NCI-H446 treated with DMSO at 0.1 percent for 48 hours (cell line): ENCODE measurements at regions not wholly inside any gene's neighbourhood (a gene's known extent, or its start where the extent isn't known, plus 50 kb on each side); places are given as distances from the start of the nearest gene placed in this dataset.

Source experiments
- DNase-seq: peaks from one replicate; lab custom pipeline; 2025; lab: John Stamatoyannopoulos, UW

DNA sequence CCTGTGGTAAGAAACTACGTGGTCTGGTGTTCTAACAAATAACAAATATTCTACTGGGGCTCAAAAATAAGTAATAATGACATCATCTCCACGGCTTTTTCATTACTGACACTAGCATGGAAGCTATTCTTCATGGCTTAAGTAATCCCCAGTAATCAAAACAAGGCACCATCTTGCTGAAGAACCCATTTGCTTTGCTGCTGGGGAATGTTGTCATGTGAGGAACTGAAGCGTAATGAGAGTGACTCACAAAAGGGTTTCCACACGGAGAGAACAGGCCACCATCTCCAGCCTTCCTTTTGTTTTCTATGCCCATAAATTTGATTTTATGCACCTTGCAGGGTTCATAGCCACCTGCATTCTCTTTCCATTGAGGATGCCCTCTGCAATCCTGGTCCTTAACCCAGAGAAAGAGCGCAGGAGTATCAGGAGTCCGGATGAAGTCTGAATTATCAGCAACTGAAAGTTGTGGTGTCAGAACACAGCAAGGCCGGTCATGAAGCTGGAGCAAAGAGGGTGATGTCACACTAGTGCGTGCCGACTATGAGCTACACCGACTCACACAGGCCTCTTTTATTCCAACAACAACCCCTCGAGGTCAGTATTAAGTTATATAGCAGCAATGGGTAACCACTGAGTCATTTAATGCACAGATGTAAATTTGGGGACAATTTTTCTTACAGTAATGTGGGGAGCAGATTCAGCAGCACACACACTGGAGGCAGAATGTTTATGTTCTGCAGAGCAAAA, 173.7 kb upstream of the SSTR4 start:
- no peak for DNase-seq

DNA sequence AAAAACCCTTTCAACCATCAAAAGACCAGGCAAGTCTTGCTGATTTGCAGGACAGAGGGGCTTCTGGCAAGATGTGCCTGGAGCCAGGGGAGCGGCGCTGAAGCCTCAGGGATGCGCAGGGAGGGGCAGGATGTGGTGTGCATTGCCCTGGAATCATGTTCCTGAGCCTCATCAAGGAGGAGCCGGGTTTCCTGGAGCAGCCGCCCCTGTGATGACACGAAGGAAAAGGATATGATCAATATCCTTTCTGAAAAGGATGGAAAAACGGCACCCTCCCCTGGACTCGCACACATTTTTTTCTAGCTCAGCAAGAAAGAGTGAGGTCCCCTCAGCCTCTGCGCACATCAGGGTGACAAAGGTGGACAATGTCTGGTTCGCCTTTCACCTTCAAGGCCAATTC, 173.1 kb upstream of the SSTR4 start:
- DNase-seq, result no peak

DNA sequence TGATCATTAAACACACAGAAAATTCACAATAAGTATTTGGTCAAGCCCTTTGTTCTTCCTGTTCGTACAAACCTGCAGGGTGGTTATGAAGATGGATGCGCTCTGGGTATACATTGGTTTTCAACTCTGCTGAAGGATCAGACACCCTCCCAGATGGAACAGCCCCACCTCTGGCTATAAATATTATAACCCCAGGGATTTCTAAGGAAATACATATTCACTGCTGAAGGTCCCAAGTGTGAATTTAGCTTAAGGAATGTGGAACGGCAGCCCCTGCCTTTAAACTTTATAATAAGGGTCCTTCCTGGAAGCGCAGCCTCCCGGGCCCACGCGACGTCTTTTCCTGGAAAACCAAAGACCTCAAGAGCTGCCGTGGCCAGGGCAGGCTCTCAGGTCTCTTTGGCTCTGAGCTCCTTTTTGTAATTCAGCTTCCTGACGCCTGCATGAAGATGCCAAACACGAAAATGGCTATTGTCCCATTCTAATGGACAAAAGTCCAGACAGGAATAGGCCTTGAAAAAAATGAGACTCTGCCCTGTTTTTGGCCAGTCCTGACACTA, 172.4 kb upstream of the SSTR4 start:
- DNase-seq, result no peak

DNA sequence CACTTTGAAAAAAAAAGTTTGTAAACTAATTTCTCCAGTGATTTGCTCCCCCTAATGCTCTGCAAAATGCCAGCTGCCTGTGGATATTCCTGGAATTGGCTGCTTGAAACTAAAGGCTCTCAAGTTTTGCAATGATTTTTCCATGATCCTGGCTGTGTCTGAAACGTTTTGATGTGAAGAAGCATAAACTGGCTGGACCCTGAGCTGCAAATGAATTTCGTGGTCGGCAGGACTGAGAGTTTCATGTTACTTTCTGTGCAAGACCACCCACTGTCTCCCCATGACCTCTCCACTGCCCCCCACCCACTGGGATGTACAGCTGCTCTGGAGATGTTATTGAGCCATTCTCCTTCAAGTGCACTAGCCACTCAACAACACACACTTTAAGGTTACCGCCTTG, 171.3 kb upstream of the SSTR4 start:
- no peak for DNase-seq

DNA sequence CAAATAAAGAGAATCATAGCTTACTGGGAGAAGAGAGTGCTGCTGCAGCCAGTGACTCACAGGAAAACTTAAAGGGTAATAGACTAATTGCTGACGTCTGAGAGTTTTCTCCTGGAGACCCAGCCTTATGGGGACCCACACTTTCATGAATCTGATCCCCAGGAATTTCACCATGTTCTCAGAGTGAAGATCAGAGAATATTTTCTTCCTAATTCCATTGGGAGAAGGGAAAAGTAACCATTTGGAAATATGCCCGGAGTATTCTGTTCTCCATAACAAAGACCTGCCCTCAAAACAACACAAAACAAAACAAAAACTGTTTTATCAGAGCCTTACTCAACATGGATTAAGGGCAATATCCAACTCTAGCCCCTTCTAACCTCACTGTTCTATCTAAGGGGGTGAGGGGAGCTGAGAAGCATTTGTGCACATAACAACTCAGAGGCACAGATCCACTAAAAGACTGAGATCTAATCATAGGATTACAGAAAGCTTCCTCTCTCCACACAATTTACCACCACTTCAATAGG, 168.2 kb upstream of the SSTR4 start:
- DNase-seq, result no peak

DNA sequence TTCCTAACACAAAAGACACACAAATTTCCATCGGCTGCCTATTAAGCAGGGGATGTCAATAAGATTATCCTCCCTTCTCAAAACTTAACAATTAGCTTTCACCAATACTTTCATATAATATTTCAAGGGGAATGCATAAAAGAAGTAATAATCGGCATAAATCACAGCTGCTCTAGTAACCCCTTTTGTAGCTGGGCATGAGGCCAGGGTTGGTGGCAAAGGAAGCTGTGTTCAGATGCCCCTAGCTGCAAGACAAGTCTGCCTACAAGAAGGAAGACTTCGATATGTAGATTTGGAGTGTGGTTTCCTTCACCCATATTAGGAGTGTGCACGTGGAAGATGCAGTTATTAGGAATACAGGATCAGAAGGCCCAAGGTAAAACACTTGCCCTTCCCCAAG, 156.9 kb upstream of the SSTR4 start:
- DNase-seq, result no peak

DNA sequence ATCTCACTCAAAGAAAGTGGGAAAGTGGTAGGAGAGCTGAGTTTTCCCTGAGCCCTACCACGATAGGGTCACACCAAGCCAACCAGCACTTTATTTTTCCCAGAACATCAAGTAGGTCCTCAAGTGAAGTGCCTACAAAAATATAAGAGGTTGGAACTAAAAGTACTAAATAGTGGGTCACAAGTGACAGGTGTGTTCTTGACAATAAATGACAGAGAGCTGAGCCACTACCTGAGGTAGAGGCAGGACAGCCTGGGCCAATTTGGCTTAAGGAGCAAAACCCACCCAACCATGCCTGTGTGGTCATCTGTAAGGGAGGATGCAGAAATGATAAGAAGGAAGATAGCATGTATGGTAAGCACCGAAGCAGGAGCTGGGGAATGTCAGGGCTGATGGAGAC, 154.8 kb upstream of the SSTR4 start:
- no peak for DNase-seq

DNA sequence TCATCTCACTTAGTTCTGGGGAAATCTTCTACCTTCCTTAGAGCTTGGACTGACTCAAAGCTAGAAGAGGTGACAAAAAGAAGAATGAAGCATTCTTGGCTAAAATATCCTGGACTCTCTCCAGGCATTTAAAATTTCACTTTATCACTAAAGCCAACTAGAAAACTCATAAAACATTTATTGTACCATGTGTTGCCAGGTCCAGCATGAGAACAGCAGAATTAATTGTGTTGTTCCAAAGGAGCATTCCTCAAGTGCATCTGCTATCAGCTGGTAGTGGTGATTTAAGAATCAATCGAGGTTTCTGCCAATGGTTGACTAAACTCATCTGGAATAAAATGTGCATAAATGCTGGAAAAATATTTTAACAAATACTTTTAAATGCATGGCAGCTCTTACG, 147.3 kb upstream of the SSTR4 start:
- no peak for DNase-seq

DNA sequence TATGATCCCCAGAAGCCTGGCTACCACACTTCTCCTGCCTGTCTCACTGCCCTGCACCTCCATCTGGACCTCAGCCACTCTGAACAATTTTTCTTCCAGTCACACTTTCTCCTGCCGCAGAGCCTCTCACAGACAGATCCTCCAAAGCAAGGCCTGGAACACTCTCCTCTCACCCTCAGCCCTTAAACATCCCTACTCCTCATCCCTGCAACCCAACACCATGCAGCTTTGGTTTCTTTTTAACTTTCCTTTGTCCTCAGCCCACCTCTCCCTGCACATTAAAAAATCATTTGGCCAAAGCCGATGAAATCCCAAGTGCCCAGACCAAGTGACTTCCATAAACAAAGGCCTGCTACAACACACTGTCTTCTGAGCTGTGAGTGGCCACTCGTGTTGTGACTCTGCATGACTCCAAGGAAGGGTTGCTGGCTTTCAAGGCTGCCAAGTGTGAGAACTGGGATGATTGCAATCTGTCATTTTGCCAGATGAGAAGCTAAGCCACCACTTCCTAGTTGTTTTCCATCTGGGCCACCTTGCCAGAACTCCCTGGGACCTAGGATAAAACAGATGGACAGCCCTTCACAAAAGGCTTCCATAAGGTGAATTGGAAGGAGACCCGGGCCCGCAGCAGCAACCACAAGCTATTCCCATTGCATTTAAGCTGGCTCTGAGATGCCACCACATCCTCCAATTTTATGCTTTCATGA, 144.4 kb upstream of the SSTR4 start:
- DNase-seq, result no peak

DNA sequence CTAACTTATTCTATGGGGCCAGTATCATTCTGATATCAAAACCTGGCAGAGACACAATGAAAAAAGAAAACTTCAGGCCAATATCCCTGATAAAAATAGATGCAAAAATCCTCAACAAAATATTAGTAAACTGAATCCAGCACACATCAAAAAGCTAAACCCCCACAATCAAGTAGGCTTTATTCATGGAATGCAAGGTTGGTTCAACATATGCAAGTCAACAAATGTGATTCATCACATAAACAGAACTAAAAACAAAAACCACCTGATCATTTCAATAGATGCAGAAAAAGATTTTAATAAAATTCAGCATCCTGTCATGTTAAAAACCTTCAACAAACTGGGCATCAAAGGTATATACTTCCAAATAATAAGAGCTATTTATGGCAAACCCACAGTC, 133.9 kb upstream of the SSTR4 start:
- no peak for DNase-seq

DNA sequence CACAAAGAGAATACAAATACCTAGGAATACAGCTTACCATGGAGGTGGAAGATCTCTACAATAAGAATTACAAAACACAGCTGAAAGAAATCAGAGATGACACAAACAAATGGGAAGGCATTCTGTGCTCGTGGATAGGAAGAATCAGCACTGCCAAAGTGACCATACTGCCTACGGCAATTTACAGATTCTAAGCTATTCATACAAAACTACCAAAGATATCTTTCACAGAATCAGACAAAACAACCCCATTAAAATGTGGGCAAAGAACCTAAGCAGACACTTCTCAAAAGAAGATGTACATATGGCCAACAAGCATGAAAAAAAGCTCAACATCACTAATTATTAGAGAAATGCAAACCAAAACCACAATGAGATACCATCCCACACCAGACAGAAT, 133.2 kb upstream of the SSTR4 start:
- DNase-seq, result no peak

DNA sequence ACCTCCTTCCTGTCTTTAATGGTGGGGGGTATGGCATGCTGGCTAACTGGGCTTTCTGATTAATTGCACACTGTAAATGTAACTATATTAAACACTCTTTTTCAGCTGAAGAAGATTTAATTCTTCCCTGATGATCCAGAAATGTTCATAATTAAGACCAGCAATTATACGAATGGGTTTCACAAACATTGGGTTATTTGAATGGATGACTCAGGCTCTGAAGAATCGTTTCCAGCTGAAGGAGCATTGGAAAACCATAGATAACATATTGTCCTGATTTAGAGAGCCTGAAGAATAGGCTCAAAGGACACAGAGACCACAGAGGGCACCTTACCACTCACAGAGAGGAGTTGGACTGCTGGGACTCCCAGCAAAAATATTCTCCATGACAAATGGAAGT, 130.7 kb upstream of the SSTR4 start:
- no peak for DNase-seq

DNA sequence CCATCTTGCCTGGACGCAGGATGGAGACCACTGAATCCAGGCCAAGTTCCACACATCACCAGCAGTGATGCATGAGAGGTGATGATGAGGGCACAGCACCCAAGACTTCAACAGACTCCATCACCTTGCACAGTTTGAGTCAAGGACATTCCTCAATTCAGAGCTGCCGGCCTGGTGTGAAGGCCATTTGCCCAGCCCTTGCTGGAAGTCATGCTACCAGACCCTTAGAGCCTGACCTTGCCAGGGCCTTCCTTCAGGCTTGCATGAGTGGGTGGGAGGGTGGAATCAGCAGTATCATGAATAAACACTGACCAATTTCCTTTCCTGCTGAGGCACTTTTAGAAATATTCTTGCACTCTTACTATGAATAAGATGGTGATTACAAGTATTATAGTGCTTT, 130.2 kb upstream of the SSTR4 start:
- no peak for DNase-seq

DNA sequence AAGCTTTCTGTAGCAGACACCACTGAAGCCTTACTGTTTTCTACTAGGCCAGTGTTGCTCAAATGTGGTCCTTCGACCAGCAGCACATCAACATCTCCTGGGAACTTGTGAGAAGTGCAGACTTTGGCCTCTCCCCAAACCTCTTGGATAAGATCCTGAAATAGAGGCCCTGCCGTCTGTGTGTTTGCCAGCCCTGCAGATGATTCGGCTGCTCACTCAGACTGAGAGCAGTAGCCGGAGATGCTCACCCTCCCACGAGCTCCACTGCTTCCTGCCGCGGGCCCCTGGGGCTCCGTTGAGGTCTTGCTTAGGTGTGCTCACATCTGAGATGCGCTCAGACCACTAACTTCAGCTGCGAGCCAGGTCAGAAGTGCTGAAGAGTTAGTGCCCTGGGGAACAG, 129.5 kb upstream of the SSTR4 start:
- DNase-seq, result no peak

DNA sequence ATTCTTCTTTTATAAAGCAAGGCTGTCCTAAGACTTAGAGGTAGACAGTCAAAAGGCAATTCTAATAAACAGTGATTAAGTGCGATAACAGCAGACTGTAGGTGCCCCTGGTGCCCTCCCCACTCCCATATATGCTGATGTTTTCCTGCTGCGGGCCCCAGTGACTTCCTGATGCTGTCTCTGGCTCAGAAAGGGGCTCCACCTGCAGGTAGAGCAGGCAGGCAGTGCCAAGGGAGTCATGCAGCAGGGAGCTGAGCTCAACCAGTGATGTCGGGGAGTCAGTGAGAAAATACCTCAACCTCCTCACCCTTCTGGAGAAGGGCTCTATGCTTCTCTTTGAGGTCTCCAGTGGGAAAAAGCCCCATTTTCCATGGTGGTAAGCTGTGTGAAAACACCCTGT, 126.7 kb upstream of the SSTR4 start:
- no peak for DNase-seq

DNA sequence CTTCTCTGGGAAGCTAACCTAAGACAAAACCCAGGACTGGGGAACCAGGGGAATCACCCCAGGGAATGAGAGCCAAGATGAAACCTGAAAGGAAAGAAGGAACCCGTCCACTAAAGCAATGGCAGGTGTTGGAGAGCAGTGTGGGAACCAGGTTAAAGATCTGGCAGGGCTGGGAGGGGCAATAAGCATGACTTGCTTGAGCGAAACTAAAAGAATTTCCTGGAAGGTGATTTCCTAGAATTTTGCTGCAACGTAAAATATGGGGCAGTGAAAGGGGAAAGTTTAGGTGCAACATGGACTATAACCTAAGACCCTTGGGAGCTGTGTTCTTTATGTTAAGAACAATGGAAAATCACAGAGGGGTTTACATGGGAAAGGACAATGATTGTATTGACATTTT, 126.2 kb upstream of the SSTR4 start:
- no peak for DNase-seq

DNA sequence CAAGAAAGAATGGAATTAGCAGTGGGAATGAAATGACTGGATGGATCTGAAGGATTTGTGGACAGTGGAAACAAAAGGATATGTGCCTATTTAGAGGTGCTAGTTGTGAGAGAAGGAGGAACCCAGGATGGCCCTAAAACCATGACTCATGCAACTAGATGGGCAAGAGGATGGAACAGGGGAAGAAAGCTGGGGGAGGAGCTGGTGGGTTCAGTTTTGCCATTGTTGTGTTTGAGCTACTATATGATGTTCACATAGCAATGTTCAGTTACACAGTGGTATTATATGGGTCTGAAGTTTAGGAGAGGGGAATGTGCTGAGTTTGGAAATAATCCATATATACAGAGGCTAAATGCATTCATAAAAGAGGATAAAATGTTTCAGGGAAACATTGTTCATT, 125.7 kb upstream of the SSTR4 start:
- no peak for DNase-seq

DNA sequence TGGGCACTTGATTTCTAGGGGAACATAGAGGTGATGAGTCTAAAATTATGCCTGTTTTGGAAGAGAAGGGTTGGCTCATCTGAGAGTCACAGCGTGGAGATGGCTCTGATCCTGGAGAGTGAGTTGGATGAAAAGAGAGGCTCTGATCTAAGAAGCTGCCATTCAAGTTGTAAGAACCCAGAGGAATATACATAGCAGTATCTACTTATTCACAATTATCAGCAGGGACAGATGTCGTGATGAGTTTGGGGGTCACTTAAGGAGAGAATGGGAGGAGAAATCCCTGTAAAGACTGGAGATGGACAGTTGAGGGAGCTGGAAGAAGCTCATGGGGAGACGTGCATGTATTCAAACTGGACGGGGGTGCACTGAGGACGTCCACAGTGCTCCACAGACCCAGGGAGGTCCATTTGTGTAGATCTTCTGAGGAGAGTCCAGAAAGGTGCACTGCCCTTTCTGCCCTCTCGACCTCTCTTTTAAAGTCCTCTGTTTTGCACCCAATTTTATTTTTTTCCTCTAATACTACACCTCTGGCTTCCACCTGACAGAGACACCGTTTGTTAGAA, 124.7 kb upstream of the SSTR4 start:
- no peak for DNase-seq

DNA sequence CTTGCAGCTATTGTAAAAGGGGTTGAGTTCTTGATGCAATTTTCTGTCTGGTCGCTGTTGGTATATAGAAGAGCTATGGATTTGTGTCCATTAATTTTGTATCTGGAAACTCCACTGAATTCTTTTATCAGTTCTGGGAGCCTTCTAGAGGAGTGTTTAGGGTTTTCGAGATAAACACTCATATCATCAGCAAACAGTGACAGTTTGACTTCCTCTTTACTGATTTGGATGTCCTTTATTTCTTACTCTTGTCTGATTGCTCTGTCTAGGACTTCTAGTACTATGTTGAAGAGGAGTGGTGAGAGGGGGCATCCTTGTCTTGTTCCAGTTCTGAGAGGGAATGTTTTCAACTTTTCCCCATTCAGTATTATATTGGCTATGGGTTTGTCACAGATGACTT, 120.8 kb upstream of the SSTR4 start:
- DNase-seq, result no peak

DNA sequence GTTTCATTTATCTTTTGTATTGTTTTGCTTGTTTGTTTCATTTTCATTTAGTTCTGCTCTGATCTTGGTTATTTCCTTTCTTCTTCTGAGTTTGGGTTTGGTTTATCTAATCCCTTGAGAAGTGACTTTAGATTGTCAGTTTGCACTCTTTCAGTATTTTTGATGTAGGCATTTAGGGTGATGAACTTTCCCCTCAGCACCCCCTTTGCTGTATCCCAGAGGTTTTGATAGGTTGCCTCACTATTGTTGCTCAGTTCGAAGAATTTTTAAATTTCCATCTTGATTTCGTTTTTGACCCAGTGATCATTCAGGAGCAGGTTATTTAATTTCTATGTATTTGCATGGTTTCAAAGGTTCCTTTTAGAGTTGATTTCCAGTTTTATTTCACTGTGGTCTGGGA, 119.6 kb upstream of the SSTR4 start:
- DNase-seq, result no peak

DNA sequence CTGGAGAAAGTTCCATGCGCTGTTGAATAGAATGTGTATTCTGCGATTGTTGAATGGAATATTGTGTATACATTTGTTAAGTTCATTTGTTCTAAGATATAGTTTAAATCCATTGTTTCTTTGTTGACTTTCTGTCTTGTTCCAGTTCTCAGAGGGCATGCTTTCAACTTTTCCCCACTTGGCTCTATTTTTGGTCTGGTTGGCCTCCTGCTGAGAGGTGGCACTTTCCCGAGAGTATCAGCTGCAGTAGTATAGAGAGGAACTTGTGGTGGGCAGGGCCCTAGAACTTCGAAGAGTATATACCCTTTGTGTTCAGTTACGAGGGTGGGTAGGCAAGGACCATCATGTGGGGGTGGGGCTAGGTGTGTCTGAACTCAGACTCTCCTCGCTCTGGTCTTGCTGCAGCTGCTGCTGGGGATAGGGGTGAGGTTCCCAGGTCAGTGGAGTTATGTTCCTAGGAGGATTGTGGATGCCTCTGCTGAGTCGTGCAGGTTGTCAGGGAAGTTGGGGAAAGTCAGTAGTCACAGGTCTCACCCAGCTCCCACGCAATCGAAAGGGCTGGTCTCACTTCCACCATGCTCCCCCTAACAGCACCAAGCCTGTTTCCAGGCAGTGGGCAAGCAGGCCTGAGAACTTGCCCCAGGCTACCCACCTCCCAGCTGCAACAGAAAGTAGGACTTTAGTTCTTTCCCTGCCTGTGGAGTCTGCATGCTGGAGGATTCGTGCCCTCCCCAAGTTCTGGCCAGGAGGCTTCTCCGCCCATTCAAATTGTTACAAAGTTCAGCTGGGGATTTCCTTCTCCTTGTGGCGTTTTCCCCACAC, 118.9 kb upstream of the SSTR4 start:
- DNase-seq, result no peak

DNA sequence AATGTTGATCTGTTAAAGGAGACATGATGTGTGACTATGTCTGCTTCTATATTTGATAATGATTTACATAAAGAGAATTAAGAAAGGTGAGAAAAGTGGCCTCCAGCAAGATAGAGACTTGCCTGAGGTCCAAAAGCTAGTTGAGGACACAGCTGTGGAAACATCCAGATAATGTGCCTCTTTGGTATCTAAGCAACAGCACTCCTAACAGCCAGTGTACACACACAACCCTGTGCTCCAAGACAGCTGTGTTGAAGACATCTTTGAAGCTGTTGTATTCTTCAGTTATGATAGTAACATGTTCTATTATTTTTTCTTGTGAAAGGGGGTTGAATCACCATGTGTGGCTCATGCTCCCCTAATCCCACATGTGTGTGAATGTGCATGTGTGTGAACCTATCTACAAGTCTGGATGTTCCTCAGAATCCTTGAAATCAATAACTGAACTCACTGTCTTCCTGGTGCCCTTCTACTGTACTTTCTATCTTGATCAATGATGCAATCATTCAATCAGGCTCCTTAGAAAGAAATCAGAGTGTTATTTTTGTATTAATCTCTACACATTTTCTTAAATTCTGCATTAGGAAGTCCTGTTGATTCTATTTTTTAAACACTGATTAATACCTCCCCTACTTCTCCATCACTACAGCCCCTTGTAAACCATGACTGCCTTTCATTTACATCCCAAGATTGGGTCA, 116.7 kb upstream of the SSTR4 start:
- no peak for DNase-seq
